ENCODE measurements at regions not wholly inside any gene's neighbourhood (a gene's known extent, or its start where the extent isn't known, plus 50 kb on each side); places are given as distances from the start of the nearest gene placed in this dataset.
"Not testable (repeated sequence)": the region's sequence is repeated elsewhere in the genome, so short reads cannot be mapped to it uniquely, and the experiment has no call there.

DNA sequence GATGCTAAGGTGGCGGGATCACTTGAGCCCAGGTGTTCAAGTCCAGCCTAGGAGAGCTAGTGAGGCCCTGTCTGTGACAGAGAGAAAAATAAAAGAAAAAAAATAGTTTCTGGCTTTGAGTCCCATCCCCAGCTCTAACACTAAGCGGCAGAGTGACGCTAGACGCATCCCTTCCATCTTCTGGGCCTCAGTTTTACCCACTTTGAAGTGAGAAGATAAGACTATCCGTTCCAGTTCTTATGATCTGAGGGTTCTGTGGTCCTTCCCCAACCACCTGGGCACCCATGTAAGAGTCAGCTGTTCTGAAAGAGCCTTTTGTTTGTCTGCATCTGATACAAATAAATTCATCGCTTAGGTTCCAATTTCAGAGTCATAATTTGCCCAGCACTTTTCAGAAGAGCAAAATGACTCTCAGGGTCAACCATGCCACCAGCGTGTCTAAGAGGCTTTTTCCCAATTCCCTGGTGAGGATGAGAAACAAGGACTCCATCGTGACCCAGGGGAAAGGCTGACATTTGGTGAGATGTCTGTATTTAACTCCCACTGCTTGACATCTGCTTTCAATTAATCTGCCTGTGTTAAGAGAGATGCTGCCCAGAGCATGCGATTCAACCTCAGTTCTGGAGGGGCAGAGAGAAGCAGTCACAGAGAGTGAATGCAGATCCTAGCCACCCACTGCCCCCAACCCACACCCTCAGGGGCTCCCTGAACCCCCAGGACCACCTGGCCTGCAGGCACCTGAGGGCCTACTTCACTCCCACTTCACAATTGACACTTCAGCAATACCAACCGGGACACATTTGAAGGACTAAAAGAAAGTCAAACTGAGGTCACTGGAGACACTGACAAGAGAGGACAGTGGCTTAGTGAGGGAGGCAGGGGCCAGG, 131.6 kb upstream of the TOP1 start:
- no peaks in the 10 kb centered on the region for H3K36me3 ChIP-seq (ENCODE audit: control insufficient read depth, insufficient read depth, low read length)
- no peaks in the 10 kb centered on the region for H3K27me3 ChIP-seq (ENCODE audit: control insufficient read depth, insufficient read depth, low read length)
- FAIRE-seq: no peak
- no peak overlapping the region for H3K4me3 ChIP-seq (ENCODE audit: low read depth, low read length)
- TF ChIP-seq, protein P1, sequence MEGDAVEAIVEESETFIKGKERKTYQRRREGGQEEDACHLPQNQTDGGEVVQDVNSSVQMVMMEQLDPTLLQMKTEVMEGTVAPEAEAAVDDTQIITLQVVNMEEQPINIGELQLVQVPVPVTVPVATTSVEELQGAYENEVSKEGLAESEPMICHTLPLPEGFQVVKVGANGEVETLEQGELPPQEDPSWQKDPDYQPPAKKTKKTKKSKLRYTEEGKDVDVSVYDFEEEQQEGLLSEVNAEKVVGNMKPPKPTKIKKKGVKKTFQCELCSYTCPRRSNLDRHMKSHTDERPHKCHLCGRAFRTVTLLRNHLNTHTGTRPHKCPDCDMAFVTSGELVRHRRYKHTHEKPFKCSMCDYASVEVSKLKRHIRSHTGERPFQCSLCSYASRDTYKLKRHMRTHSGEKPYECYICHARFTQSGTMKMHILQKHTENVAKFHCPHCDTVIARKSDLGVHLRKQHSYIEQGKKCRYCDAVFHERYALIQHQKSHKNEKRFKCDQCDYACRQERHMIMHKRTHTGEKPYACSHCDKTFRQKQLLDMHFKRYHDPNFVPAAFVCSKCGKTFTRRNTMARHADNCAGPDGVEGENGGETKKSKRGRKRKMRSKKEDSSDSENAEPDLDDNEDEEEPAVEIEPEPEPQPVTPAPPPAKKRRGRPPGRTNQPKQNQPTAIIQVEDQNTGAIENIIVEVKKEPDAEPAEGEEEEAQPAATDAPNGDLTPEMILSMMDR (IDR thresholded peaks at IDR 0.05; ENCODE audit: insufficient read depth, low read length, severe bottlenecking): no peak
- no peak for DNase-seq (ENCODE audit: low read depth)

DNA sequence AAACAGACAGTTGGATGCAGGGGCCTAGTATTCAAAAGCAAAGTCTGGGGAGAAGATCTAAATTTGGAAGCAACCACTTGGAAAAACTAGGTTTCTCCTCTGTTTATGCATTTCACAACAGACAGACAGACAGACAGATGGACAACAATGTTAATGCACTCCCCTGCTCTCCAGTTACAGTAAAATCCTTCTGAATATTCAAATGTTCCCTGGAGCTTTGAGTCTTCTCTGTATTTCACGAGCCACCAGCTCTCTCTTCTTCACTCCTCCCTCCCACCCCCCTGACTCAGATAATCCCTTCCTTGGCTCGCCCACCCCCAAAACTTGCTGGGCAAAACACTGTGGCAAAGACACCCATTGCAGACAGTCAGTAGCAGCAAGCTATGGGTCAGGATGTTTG, 129.3 kb upstream of the TOP1 start:
- Histone ChIP-seq H3K36me3 (ENCODE audit: control insufficient read depth, insufficient read depth, low read length) (no peaks in the 10 kb centered on the region), H3K27me3 (ENCODE audit: control insufficient read depth, insufficient read depth, low read length) (no peaks in the 10 kb centered on the region), H3K4me3 (ENCODE audit: low read depth, low read length) (no peak overlapping the region)
- DNase-seq (ENCODE audit: low read depth): no peak
- TF ChIP-seq, protein P1 (IDR thresholded peaks at IDR 0.05; ENCODE audit: insufficient read depth, low read length, severe bottlenecking): no peak
- FAIRE-seq: no peak

DNA sequence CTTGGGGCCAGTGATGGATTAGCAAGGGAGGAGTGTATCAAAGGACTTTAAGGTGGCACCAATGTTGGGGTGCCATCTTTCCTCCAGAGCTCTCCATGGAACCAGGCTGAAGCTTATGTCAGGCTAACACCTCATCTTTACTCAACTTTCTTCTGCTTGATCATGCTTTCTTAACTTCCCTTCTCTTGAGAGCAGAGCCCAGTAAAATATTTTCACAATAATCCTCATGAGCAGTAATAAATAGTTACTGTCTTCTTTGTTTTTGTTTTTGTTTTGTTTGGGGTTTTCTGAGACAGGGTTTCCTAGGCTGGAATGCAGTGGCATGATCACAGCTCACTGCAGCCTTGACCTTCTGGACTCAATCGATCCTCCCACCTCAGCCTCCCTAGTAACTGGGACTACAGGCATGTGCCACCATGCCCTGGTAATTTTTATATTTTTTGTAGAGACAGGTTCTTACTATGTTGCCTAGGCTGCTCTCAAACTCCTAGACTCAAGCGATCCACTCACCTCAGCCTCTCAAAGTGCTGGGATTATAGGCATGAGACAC, 127.9 kb upstream of the TOP1 start:
- no peaks in the 10 kb centered on the region for H3K27me3 ChIP-seq (ENCODE audit: control insufficient read depth, insufficient read depth, low read length)
- H3K36me3 ChIP-seq (ENCODE audit: control insufficient read depth, insufficient read depth, low read length): no peaks in the 10 kb centered on the region
- DNase-seq (ENCODE audit: low read depth) (no peak), FAIRE-seq (no peak)
- H3K4me3 ChIP-seq (ENCODE audit: low read depth, low read length): no peak overlapping the region
- TF ChIP-seq, protein P1 (IDR thresholded peaks at IDR 0.05; ENCODE audit: insufficient read depth, low read length, severe bottlenecking): no peak

DNA sequence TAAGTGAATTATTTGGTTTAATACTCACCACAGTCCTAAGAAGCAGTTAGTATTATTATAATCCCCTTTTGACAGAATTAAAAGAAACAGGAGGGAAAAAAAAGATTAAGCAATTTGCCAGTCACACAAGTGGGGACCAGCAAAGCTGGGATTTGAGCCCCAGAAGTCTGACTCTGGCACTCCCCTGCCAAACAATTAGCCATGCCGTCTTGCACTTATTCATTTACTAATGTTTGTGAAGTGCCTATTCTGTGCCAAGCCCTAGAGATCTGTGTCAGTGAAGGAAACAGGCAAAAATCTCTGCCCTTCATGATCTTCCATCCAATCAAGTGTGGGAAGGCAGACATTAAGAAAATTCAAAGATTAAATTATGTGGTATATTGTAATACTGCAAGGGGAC, 126.0 kb upstream of the TOP1 start:
- no peaks in the 10 kb centered on the region for H3K27me3 ChIP-seq (ENCODE audit: control insufficient read depth, insufficient read depth, low read length)
- no peak for DNase-seq (ENCODE audit: low read depth)

DNA sequence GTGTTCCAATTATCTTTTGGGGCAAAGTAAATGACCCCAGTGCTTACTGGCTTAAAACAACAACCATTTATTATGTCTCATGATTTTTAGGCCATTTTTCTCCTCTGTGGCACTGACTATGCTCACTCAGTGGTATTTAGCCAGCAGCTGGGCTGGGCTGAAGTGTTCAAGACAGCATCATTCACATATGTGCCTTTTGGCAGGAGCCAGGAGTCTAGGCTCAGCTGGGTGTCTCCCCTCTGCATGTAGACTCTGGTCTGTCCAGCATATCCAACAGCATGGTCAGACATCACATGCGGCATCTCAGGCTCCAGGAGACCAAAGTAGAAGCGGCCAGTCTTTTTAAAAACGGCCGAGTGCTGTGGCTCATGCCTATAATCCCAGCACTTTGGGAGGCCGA, 120.3 kb upstream of the TOP1 start:
- DNase-seq (ENCODE audit: low read depth) (no peak), FAIRE-seq (no peak)
- no peak overlapping the region for H3K4me3 ChIP-seq (ENCODE audit: low read depth, low read length)
- no peaks in the 10 kb centered on the region for H3K36me3 ChIP-seq (ENCODE audit: control insufficient read depth, insufficient read depth, low read length)
- H3K27me3 ChIP-seq (ENCODE audit: control insufficient read depth, insufficient read depth, low read length): no peaks in the 10 kb centered on the region
- TF ChIP-seq, protein P1 (IDR thresholded peaks at IDR 0.05; ENCODE audit: insufficient read depth, low read length, severe bottlenecking): no peak

More for the DNA sequence above, 126.0 kb upstream of the TOP1 start:
- H3K4me3 ChIP-seq (ENCODE audit: low read depth, low read length): no peak overlapping the region
- no peak for FAIRE-seq
- no peaks in the 10 kb centered on the region for H3K36me3 ChIP-seq (ENCODE audit: control insufficient read depth, insufficient read depth, low read length)
- TF ChIP-seq, protein P1 (IDR thresholded peaks at IDR 0.05; ENCODE audit: insufficient read depth, low read length, severe bottlenecking): no peak

DNA sequence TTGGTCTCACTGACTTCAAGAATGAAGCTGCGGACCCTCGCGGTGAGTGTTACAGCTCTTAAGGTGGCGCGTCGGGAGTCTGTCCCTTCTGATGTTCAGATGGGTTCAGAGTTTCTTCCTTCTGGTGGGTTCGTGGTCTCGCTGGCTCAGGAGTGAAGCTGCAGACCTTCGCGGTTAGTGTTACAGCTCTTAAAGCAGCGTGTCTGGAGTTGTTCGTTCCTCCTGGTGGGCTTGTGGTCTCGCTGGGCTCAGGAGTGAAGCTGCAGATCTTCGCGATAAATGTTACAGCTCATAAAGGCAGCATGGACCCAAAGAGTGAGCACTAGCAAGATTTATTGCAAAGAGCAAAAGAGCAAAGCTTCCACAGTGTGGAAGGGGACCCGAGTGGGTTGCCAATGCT, 119.1 kb upstream of the TOP1 start:
- H3K4me3 ChIP-seq (ENCODE audit: low read depth, low read length); H3K36me3 ChIP-seq (ENCODE audit: control insufficient read depth, insufficient read depth, low read length); H3K27me3 ChIP-seq (ENCODE audit: control insufficient read depth, insufficient read depth, low read length); FAIRE-seq; DNase-seq (ENCODE audit: low read depth): not testable (repeated sequence)

DNA sequence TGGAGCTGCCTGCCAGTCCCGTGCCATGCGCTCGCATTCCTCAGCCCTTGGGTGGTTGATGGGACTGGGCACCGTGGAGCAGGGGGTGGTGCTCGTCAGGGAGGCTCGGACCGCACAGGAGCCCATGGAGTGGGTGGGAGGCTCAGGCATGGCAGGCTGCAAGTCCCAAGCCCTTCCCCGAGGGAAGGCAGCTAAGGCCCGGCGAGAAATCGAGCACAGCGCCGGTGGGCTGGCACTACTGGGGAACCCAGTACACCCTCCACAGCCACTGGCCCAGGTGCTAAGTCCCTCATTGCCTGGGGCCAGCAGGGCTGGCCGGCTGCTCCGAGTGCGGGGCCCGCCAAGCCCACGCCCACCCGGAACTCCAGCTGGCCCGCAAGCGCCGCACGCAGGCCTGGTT, 118.2 kb upstream of the TOP1 start:
- H3K27me3 ChIP-seq (ENCODE audit: control insufficient read depth, insufficient read depth, low read length); H3K36me3 ChIP-seq (ENCODE audit: control insufficient read depth, insufficient read depth, low read length); H3K4me3 ChIP-seq (ENCODE audit: low read depth, low read length); FAIRE-seq; DNase-seq (ENCODE audit: low read depth): not testable (repeated sequence)

DNA sequence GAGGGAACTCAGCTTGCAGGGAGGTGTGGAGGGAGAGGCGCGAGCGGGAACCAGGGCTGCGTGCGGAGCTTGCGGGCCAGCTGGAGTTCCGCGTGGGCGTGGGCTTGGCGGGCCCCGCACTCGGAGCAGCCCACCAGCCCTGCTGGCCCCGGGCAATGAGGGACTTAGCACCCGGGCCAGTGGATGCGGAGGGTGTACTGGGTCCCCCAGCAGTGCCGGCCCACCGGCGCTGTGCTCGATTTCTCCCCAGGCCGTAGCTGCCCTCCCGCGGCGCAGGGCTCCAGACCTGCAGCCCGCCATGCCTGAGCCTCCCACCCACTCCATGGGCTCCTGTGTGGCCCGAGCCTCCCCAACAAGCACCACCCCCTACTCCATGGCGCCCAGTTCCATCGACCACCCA, 117.5 kb upstream of the TOP1 start:
- DNase-seq (ENCODE audit: low read depth); H3K4me3 ChIP-seq (ENCODE audit: low read depth, low read length); H3K36me3 ChIP-seq (ENCODE audit: control insufficient read depth, insufficient read depth, low read length); H3K27me3 ChIP-seq (ENCODE audit: control insufficient read depth, insufficient read depth, low read length); FAIRE-seq: not testable (repeated sequence)
